H1 (cell line): ENCODE measurements at regions not wholly inside any gene's neighbourhood (a gene's known extent, or its start where the extent isn't known, plus 50 kb on each side); places are given as distances from the start of the nearest gene placed in this dataset.

ENCODE experiments used
- BCL11A ChIP-seq, 2 experiments: IDR thresholded peaks; one replicate each; pipeline ENCODE4 v1.6.1; 2011; ENCODE audit warnings: low read depth in 2 of 2, low read length in 2 of 2, mild to moderate bottlenecking in 2 of 2
- BRCA1 ChIP-seq: IDR thresholded peaks from 2 replicates; pipeline ENCODE4 v1.6.1; 2012; ENCODE audit warnings: low read depth, low read length, improper control_type of control experiment
- GABPA ChIP-seq: IDR thresholded peaks from 2 replicates; pipeline ENCODE4 v1.6.1; 2011; ENCODE audit warnings: mild to moderate bottlenecking, low read length, moderate library complexity, borderline replicate concordance; ENCODE audit not compliant: insufficient read depth
- POLR2A ChIP-seq, 2 experiments: IDR thresholded peaks; 1 replicate in 1 of 2; 2 replicates in 1 of 2; pipeline ENCODE4 v1.6.1; 2011; ENCODE audit warnings: low read depth in 2 of 2, low read length in 2 of 2, mild to moderate bottlenecking in 2 of 2; ENCODE audit errors: control extremely low read depth in 1 of 2
- RBBP5 ChIP-seq: IDR thresholded peaks from 2 replicates; pipeline ENCODE4 v1.7.1; 2012; ENCODE audit warnings: low read depth, mild to moderate bottlenecking, inconsistent platforms, low read length, moderate library complexity, borderline replicate concordance
- USF2 ChIP-seq: IDR thresholded peaks from 2 replicates; pipeline ENCODE4 v1.6.1; 2011; ENCODE audit warnings: low read length, improper control_type of control experiment

GRCh38 chr1:14292520-14292919, 306.0 kb upstream of the KAZN start (continued):
- TF ChIP-seq USF2 = no peak
- no peak for TF ChIP-seq BCL11A (IDR thresholded peaks at IDR 0.05; ENCODE audit: low read depth in 2 of 2, low read length in 2 of 2)
- TF ChIP-seq BRCA1 = no peak
- TF ChIP-seq GABPA = no peak
- TF ChIP-seq RBBP5 = no peak
- no peak for TF ChIP-seq POLR2A (IDR thresholded peaks at IDR 0.05; ENCODE audit: control extremely low read depth in 1 of 2, low read depth in 2 of 2, low read length in 2 of 2)
